HG03571 (cell line): ENCODE measurements at regions not wholly inside any gene's neighbourhood (a gene's known extent, or its start where the extent isn't known, plus 50 kb on each side); places are given as distances from the start of the nearest gene placed in this dataset.

Experiments used
- ATAC-seq: cut with Tn5 transposase; IDR thresholded peaks from one replicate; pipeline ENCODE4 v1.9.1; 2021; ENCODE audit not compliant: unreplicated experiment

DNA sequence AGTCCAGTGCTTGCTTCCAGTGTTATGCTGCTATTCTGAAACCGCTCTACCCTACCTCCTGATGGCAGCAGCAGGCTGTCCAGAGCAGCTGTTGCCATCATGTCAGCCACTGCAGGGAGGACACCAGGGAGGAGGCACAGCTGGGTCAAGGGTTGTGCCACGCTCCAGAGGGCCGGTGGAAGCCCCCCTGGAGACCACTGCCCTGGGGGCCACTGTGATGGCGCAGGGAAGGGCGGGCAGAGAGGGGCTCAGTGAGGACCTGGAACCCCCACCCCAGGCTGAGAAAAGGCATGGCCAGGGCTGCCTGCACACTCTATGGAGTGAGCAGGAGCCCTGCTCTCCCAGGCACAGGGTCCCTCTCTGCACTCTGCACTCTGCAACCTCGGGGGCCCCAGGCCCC is 271.3 kb upstream of the BTBD3 start:
- no peak for ATAC-seq

DNA sequence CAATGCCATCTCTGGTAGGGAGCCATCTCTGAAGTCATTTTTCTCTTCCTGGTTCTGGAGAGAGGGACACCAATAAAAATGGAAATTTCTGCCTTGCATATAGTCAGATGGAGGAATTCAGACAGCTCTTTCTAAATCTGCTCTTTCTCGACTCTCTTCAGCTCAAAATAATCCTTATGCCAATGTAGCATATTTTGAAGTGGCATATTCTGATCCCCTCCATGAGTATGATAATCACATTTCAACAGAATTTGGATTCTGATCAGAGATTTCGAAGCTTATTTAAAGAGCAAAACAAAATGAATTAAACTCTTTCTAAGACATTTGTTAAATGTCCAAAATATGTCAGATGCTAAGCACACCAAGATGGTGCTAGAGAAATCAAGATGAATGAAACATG is 267.1 kb upstream of the BTBD3 start:
- ATAC-seq, result no peak

- ATAC-seq, result no peak
Measured at GRCh38 chr20:11651138-11651537, 266.6 kb upstream of the BTBD3 start.

DNA sequence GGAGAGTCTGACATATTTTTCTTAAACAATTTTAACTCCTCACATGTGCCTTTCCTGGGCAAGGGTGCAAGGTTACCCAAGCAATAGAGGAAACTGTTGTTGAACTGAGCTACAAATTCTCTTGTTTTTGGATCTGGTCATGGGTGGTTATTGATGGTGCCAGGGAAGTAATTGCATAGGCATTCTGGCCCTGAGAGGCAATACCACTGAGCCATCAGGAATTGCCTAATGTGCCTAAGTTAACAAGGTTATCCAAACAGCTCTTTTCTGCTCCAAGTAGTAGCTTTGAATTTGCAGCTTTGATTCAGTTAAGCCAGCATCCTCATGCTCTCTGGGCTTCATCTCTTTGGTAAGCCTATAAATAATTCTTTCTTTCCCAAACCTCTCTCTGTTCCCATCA is 266.0 kb upstream of the BTBD3 start:
- ATAC-seq, result no peak

GRCh38 chr20:11652128-11652527 is 265.6 kb upstream of the BTBD3 start:
- ATAC-seq, result no peak

GRCh38 chr20:11654766-11655165 is 262.9 kb upstream of the BTBD3 start:
- no peak for ATAC-seq

- ATAC-seq, result no peak
Measured at GRCh38 chr20:11660673-11661072, 257.0 kb upstream of the BTBD3 start.

DNA sequence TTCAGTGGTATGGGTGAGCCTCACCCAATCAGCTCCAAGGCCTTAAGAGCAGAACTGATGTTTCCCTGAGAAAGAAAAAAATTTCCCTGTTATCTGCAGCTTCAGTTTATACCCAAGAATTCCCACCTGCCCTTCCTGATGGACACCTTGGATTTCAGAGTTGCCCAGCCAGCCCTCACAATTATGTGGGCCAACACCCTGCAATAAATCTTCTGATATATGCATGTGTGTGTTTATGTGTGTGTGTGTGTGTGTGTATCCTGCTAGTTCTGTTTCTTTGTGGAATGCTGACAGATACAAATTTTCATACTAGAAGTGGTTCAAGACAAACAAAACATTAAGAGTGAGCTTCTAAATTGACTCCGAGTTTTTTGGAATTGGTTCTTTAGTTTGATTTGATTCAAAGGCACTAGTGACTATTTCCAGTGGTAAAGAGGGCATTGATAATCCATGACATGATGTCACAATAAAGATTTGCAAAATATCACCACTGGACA is 246.6 kb upstream of the BTBD3 start:
- ATAC-seq, result no peak

- ATAC-seq, result no peak
Measured at GRCh38 chr20:11672959-11673358, 244.7 kb upstream of the BTBD3 start.

DNA sequence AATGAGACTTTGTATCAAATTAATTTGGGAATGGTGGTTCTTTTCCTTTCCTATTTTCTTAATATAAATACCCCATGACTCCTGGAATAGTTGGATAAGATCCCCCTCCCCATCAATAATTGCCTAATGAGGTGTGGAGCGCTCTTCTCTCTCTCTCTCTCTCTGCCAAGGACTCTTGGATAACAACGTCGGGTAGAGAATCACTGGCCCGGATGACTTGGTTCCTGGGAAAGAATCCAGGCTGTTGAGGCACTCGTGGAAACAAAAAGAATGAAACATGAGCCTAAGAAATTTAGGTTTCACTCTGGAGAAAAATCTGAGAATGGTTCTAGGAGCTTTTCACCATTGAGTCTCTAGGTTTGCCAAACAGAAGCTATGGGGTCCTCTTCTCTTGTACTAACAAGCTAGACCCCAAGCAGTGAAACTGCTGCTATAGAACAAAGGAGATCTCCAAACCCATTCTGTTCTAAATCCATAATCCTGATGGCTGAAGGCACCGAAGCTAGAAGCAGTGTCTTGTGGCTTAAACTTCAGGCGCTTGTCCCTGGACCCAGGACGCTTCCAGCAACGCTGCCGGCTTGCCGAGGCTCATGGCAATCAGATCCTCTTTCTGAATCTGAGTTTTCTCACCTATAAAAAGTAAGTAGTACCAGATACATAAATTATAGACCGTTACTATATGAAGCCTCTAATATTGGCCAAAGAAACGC is 241.6 kb upstream of the BTBD3 start:
- no peak for ATAC-seq

- no peak for ATAC-seq
Measured at GRCh38 chr20:11676630-11677287, 240.9 kb upstream of the BTBD3 start.

- no peak for ATAC-seq
Measured at GRCh38 chr20:11677428-11677827, 240.3 kb upstream of the BTBD3 start.

DNA sequence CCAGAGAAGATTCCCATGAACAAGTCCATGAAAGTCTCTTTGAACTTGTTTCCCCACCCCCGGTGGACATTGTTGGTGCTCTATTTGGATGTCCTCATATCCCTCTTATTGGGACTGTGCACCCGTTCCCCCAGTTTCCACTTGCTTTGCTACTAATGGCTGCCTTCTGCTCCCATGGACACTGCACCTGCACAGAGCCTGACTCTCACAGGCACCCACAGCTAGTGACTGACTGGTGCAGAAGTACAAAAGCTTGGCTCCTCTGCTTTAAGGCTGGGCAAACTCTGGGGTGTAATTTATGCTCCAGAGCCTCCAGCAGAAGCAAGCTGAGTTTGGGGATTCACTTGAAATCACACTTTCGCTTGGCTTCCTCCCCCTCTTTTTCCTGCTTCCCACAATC is 239.9 kb upstream of the BTBD3 start:
- ATAC-seq, result no peak

DNA sequence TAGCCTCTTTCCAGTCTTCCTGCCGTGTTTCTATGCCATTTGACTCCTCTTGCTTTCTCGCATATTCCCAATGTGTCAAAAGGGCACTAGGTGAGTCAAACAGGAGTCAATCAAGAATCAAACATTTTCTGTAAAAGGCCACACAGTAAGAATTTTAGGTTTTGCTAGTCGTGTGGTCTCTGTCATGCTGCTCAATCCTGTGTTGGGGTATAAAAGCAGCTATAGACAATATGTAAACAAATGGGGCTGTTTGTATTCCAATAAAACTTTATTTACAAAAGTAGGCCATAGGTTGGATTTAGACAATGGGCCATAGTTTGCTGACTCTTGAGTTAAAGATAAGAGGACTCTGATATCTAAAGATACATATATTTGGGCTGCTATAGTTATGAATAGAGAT is 235.4 kb upstream of the BTBD3 start:
- ATAC-seq, result no peak

DNA sequence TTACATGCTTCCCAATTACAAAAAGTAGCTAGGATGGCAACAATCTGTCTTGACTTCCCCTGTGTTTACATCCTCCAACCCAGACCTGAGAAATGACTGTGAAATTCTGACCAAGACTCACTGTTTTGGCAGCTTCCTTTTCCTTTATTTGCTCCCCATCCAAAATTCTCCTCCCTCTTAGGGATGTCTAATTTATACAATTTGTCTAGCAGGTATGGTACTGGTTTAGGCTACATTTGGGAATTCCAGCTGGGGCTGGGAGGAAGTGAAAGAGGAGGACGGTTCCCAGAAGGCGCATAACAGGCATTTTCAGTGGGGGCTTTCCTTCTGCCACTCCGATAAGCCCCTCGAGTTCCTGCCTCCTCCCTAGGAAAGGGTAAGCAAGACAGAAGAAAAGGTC is 231.5 kb upstream of the BTBD3 start:
- ATAC-seq, result no peak

- ATAC-seq, result no peak
Measured at GRCh38 chr20:11686820-11687543, 230.7 kb upstream of the BTBD3 start.

- no peak for ATAC-seq
Measured at GRCh38 chr20:11687546-11688292, 230.0 kb upstream of the BTBD3 start.

- no peak for ATAC-seq
Measured at GRCh38 chr20:11689262-11689661, 228.4 kb upstream of the BTBD3 start.

GRCh38 chr20:11691766-11692165 is 225.9 kb upstream of the BTBD3 start:
- no peak for ATAC-seq

GRCh38 chr20:11692567-11692966 is 225.1 kb upstream of the BTBD3 start:
- ATAC-seq, result no peak

- no peak for ATAC-seq
Measured at GRCh38 chr20:11694467-11694866, 223.2 kb upstream of the BTBD3 start.
